ENCODE measurements at regions not wholly inside any gene's neighbourhood (a gene's known extent, or its start where the extent isn't known, plus 50 kb on each side); places are given as distances from the start of the nearest gene placed in this dataset.
"Not testable (repeated sequence)": the region's sequence is repeated elsewhere in the genome, so short reads cannot be mapped to it uniquely, and the experiment has no call there.

DNA sequence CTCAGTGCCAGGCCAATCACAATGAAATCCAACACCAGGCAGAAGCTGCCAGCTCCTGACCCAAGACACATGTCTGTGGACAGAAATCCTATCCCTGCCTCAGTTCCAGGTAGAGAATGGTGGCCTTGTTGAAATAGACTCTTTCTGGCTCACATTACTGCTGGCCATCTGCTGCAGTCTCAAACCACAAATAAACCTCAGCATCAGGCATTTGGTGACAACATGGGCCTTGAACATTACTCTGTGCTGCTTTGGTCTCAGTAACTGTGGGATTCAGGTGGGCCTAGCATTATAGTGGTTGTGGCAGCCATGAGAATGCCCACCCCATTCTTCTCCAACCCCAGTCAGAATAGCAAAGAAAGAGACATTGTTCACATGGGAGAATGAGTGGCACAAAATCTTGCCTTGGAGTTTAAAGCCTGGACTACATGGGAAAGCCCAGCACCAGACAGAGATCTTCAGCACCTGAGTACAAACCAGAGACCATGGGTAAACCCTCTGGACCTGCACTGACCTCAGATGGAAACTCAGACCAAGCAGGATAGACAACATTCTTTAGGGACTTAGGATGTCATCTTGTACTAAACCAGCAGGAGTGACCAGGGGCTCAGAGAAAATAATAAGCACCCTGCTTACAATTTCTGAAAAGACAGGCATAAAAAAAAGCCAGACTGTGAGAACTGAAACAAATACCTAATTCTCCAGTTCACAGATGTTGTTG is 50.4 kb upstream of the TRAM1L1 start:
- DNase-seq (ENCODE audit: low read depth): peak; percentile 4

DNA sequence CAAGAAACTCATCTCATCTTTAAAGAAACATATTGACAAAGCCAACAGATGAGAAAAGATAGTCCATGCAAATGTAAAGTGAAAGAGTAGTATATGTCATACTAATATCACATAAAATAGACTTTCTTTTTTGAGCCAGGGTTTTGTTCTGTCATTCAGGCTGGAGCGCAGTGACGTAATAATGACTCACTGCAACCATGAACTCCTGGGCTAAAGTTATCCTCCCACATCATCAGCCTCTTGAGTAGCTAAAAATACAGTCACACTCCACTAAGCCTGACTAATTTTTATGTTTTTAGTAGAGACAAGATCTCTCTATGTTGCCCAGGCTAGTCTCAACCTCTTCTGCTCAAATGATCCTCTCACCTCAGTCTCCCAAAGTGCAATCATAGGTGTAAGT is 51.8 kb upstream of the TRAM1L1 start:
- peak; percentile 87 for DNase-seq (ENCODE audit: low read depth)

DNA sequence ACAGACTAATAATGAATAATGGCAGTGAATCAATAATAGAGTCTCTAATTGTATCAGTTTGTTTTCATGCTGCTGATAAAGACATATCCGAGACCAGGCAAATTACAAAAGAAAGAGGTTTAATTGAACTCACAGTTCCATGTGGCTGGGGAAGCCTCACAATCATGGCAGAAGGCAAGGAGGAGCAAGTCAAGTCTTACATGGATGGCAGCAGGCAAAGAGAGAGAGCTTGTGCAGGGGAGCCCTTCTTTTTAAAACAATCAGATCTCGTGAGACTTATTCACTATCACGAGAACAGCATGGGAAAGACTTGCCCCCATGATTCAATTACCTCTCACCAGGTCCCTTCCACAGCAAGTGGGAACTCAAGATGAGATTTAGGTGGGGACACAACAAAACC is 53.4 kb upstream of the TRAM1L1 start:
- not testable (repeated sequence) for DNase-seq (ENCODE audit: low read depth)

DNA sequence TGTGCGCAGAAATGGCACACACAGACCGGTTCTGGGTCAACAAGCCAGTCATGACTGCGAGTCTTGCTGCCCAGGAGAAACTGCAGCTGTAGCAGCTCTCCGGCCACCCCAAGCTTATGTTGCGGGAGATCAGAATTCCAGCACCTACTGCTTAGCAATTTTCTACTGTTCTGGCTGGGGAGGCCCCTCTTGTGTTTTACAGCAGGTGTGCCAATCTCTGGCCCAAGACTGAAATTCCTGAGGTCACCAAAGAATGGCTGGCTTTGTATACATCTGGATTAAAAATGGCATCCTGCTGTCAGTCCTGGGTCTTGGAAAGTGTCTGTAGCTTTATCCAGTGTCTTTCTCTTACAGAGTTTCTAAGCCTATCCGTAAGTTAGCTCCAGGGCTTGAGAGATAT is 68.9 kb upstream of the TRAM1L1 start:
- DNase-seq (ENCODE audit: low read depth): no peak

DNA sequence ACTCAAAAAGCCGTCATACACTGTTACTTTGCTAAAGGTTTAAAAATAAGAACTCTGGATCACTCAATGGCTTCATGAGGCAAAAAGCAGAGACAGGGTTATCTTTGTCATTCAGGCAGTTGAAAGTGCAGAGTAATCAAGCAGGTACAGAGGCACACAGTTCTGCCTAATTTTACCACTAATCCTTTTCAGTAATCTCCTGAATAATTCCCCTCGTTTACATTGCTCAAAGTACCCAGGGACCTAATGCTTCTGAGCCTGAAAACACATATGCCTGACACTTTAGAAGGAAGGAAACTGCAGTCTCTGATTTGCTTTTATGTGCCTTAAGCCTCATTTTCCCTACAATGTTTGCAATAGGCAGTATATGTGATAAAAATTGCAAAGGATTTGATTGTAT is 71.4 kb upstream of the TRAM1L1 start:
- no peak for DNase-seq (ENCODE audit: low read depth)

DNA sequence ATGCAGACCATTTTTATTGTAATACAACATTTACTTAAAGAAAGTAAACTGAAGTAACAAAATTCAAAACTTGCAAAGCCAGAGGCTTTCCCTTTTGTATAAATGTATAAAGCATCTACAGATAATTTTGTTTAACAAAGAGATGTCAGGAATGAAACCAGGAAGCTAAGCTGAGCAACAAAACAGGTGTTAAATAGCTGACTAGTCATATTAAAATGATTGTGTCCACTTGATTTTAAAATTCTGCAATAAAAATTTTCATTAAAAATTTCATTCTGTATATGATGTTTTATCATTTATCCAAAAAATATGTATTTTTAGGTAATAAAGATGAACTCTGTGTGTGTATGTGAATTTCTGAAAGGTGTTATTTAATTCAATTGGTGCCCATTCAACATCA is 72.0 kb upstream of the TRAM1L1 start:
- DNase-seq (ENCODE audit: low read depth): no peak

DNA sequence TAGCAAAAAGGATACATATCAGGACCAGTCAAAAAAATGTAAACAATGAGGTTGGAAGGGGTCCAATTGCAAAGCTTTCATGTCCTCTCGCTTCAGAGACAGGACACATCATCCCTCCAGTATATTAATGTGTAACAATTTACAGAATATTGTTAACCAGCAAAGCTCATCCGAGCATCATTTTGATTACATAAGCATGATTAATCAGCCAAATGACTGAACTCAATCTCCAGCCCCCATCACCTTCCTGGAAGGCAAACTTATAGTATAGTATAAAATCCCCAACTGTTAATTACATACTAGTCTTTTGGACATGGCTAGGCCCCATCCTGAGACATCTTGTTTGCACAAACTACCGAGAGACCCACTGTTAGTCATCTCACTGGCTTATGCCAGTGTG is 77.6 kb upstream of the TRAM1L1 start:
- no peak for DNase-seq (ENCODE audit: low read depth)

DNA sequence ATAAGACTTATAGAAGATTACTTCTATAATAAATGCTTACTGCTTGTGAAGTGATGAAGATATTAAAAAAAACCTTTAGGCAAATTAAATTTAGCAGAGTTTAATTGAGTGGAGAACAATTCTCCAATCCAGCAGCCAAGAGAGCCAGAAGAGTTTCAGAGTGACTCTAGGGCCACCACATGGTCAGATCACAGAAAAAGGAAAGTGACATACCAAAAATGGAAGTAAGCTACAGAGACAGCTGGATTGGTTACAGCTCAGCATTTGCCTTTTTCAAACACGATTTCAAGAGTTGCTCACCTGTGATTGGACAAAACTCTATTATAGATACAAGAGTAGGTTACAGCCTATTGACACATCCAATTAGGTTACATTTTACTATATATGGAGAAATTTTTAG is 79.0 kb upstream of the TRAM1L1 start:
- DNase-seq (ENCODE audit: low read depth): peak; percentile 3

DNA sequence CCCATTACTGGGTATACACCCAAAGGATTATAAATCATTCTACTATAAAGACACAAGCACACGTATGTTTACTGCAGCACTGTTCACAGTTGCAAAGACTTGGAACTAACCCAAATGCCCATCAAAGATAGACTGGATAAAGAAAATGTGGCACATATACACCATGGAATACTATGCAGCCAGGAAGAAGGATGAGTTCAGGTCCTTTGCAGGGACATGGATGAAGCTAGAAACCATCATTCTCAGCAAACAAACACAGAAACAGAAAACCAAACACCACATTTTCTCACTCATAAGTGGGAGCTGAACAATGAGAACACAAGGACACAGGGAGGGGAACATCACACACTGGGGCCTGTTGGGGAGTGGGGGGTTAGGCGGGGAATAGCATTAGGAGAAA is 90.0 kb upstream of the TRAM1L1 start:
- DNase-seq (ENCODE audit: low read depth): not testable (repeated sequence)

DNA sequence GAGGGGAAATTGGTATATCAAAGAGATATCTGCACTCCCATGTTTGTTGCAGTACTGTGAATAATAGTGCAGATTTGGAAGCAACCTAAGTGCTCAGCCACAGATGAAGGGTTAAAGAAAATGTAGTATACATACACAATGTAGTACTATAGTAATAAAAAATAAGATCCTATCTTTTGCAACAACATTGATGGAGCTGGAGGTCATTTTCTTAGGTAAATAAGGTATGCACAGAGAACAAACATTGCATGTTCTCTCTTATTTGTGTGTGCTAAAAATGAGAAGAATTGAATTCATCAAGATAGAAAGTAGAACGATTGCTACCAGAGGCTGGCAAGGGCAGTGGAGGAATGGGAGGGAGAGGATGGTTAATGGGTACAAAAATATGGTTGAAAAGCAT is 117.9 kb upstream of the TRAM1L1 start:
- no peak for DNase-seq (ENCODE audit: low read depth)

DNA sequence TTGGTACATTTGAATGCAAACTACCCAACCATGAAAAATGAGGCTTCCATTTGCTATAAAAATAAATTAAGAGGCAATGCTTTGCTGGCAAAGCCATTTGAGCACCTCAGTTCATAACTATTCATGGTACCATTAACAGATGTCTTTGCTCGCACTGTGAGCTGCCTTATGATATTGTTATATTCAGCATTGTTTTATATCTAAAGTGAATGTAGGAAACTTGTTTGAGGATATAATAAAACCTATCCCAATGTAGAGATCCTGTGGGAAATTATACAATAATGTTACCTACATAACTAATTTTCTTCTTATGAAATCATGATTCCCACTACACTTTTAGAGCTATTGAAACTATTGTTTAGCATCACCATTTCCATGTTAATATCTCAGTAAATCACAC is 125.2 kb upstream of the TRAM1L1 start:
- DNase-seq (ENCODE audit: low read depth): no peak

DNA sequence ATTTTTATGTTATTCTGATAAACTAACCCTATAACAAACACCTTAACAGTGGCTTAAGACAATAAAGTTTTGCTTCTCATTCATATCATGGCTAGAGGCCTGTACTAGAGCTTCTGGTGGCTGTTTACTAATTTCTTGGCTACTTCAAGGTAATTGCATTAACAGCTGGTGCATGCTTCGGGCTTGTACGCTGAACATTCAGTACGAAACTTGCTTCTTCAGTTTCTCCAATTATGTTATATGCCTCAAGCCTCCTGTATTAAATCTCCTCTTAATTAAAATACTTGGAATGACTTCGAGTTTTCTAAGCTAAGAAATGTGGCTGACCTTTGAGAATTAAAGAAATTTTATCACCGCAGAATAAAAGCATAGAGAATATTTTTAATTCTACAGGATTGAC is 138.9 kb upstream of the TRAM1L1 start:
- DNase-seq (ENCODE audit: low read depth): no peak

DNA sequence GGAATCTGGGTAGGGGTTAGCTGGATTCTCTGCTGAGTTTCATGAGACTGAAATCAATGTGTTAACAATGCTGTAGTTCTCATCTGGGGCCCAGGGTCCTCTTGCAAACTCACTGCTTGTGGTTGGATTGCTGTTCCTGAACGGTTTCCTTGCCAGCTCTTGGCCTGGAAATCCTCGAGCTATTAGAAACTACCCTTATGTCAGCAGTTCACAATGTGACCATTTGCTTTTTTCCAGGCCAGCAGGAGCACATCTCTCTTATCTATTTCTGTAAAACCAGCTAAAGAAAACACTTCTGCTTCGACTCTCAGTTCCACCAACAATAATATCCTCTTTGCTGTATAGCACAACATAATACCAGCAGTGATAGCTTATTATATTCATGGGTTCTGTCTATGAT is 140.1 kb upstream of the TRAM1L1 start:
- no peak for DNase-seq (ENCODE audit: low read depth)

DNA sequence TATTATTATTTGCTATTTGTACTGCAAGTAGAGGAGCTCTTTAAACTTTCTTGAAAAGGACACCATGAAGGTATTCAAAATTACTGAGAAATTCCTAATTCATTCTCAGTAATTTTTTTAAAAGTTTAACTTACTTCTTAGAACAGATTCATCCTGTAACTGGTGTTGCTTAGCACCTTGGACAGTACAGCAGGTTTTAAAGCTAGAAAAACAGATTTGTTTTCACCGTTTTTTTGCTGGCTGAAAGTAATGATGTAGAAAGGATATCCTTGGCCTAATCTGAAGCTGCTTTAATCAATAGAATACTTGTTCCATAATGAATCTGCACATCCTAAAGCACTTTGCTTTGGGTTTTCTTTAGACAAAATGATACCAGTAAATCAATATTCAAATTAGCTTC is 142.5 kb upstream of the TRAM1L1 start:
- DNase-seq (ENCODE audit: low read depth): no peak

DNA sequence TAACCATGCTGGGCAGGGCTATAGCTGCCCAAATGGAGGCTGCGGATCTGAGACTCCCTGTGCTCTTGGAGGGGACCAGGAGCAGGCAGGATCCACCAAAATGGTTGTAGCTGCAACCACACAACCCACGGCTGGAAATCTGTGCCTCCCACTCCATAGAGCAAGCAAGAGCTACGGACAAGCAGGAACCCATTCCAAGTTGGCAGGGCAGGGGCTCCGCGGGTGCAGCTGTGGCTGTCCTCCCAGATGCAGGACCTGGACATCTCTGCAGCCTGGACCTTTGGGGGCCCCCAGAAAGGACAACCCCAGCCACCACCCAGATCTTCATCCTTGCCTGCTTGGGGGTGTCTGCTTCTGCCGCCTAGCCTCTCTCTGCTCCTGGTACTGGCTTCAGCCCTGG is 154.1 kb upstream of the TRAM1L1 start:
- no peak for DNase-seq (ENCODE audit: low read depth)

DNA sequence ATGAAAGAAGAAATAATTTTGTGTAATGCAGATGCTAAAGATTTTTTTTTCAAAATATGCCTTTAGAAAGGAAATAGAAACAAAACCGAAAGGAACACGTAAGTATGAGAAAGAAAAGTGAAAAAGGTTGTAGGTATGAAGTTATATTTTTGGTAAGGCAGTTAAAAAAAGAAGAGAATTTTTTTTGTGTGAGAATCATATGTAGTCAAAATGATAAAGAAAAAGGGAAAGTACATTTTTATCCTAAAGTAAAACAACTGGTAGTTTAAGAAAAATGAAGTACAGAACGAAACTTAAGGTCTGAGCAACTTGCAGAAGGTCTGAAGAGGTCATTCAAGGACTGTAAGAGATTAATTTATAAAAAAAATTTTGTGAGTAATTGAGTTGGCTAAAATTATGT is 164.0 kb upstream of the TRAM1L1 start:
- no peak for DNase-seq (ENCODE audit: low read depth)

DNA sequence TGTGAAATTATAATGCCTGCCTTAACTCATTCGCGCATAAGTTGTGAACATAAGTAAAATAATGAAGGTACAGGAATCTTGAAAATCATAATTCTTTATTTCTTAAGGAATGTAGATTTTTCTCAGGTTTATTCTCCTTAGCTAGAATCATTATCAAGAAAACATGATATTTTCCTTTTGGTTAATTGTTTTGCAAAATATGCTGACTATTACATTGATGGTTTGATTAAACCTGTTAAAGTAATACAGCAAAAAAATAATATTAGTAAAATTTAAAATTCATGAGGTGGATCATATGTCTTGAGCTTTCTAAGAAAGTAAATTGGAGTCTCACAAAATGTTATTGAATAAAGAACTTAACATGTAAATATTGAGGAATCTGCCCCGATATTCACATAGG is 178.7 kb upstream of the TRAM1L1 start:
- no peak for DNase-seq (ENCODE audit: low read depth)

DNA sequence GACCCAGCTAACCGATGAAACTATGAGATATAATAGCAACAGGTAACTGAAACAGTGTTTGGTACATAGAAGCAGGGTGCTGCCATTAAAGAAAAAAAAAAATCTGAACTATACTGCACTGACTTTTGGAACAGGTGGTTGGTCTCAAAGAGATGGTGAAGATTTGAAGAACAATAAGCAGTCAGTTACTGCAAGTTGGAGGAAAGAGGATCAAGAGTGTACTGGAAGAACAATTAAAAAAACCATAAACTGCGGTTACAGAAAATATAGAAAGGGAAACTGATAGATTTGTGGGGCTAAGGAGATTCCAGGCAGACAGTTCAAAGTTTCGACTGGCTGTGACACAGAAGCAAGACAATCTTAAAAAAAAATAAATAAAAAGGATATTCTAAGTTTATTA is 181.9 kb upstream of the TRAM1L1 start:
- DNase-seq (ENCODE audit: low read depth): no peak

DNA sequence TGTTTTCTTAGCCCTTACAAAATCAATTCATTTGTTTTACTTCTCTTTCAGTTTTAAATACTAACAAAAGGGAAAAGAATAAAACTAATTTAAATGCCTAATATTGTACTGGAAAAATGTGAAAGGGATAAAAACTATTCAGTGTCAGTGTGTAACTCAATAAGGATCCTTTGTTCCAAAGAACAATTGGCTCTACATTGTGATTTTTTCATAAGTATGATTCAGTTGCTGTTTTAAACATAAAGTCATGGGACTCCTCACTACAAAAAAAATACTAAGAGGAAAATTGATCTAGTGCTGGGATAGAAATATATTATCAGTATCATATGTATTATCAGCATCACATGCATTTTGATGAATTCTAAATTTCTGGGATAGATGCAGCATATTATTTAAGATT is 199.4 kb upstream of the TRAM1L1 start:
- no peak for DNase-seq (ENCODE audit: low read depth)

DNA sequence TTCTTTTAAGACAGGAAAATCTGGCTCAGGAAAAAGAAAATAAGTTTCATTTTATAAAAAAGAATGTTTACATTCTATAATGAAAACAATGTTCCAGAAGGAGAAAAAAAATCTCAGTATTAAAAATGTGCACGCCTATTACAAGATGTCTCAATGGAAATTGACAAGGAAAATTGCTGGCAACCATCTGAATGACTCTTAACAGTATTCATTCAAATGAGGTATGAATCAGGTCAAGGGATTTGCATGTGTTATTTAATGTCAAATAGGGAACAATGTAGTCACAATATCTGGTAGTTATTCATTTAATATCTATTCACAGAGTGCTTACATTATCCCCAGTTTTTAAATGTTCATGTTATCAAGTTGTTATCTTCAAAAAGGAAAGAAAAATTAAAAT is 208.4 kb upstream of the TRAM1L1 start:
- no peak for DNase-seq (ENCODE audit: low read depth)

DNA sequence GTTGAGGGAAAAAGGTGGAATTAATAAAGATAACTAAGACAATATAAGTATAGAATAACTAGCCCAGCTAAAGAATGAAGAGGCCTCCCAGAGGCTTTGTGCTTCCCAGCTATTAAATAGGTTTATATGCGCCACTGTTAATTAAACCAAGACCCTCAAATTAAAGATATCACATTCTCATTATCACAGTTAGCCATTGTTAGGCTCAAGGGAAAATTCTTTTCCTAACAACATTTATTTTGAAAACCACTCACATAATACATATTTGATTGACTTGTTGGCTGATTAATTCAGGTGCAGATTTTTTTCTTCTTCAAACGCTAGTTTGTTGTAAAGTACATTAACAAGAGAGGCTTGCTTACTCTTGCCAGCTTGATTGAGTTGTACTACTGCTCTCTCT is 216.8 kb upstream of the TRAM1L1 start:
- DNase-seq (ENCODE audit: low read depth): no peak

DNA sequence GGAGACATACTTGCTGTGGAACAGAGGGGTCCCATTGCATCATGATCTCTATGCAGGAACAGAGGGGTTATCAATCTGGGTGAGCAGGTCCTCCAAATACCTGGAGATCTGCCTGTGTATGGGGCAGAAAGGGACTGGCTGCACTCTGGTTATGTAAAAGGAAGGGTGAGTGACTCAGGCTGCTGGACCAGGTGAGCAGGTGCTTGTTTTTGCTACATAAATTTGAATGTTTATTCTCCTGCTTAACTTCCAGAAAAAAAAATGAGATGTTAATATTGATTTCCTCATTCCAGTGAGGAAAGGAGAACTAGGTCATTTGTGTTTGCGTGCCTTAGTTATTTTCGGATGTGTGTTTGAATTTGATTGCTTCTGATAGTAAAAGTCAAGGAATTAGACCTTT is 225.8 kb upstream of the TRAM1L1 start:
- no peak for DNase-seq (ENCODE audit: low read depth)

DNA sequence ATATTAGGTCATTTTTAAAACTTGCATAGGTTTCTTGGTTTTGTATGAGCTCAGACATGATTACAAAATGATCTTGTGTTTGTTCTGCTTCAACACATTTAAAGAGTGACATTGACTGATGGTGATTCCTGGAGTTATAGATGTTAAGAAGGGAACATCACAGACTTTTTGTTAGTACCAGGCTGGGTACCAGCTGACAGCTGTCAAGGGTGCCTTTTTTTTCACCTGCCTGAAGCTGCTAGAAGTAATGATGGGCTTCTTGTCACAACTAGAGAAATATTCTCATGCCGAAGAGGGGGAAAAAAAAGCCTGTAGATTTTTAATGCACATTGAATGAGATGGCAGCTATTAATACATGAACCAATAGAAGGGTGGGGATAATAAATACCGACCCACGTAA is 226.6 kb upstream of the TRAM1L1 start:
- DNase-seq (ENCODE audit: low read depth): no peak

DNA sequence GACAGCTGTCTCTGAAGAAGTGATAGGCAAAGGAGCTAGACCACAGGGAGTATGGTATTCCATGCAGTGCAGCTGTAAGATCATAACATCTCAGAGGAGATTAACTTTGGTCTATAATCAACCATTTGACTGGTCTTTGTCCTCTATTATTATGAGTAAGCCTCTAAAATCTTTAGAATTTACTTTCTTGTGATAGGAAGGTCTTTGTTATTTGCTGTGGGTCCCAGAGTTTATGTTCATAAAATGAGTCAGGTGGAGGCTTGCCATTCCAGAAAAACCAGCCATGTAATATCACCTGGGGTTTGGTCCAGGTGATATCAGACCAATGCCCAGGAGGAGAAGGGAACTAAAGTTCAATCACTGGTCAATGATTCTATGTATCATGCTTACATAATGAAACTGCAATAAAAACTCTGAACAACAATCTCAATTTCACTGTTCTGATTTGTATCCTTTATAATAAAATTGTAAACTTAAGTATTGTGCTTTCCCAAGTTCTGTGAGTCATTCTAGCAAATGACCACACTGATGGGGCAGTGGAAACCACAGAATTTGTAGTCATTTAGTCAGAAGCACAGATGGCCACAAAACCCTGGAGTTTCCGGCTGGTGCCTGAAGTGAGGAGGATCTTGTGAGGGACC is 239.6 kb upstream of the TRAM1L1 start:
- DNase-seq (ENCODE audit: low read depth): peak; percentile 94
